HL-60 (cell line): ENCODE measurements at regions not wholly inside any gene's neighbourhood (a gene's known extent, or its start where the extent isn't known, plus 50 kb on each side); places are given as distances from the start of the nearest gene placed in this dataset.

Source experiments
- GABPA ChIP-seq: IDR thresholded peaks from 2 replicates; pipeline ENCODE4 v1.6.1; 2012; ENCODE audit warnings: low read depth
- REST ChIP-seq: IDR thresholded peaks from 2 replicates; pipeline ENCODE4 v1.6.1; 2012; ENCODE audit warnings: low read depth; ENCODE audit not compliant: insufficient replicate concordance

GRCh38 chr14:55847766-55848165 is 267.8 kb downstream of the KTN1 start:
- TF ChIP-seq REST (no peak), GABPA (no peak)
